ENCODE measurements at regions not wholly inside any gene's neighbourhood (a gene's known extent, or its start where the extent isn't known, plus 50 kb on each side); places are given as distances from the start of the nearest gene placed in this dataset.
"Not testable (repeated sequence)": the region's sequence is repeated elsewhere in the genome, so short reads cannot be mapped to it uniquely, and the experiment has no call there.

DNA sequence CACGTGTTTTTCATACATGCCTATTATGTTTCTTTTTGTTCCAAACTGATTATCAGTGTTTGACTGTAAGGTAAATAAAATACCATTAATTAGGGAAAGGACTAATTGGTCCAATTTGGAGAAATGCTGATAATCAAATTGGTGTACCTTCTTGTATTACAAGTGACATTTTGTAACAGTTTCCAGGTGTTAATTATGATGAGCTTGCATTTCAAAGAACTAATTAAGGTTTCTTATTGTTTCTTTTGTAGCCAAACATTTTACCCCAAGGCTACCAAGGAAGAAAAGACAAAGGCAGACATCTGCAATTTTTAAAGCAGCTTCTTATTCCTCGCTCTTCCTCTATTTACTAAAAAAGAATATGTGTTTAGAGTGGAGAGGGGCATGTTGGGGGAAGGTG is 88.7 kb upstream of the GRIK1 start:
- BruUV-seq (replicated peaks), result no TSS peak
- Histone ChIP-seq H4K20me1 (ENCODE audit: insufficient read depth, low read length) (no peaks in the 10 kb centered on the region), H2AFZ (ENCODE audit: low read length) (no peak overlapping the region), H3K4me1 (ENCODE audit: insufficient read depth, low read length, poor library complexity, severe bottlenecking) (no peaks in the 10 kb centered on the region), H3K27ac (ENCODE audit: low read depth, low read length, poor library complexity, severe bottlenecking) (no peak overlapping the region), H3K9me2 (ENCODE audit: insufficient read depth, low read length) (no peaks in the 10 kb centered on the region), H3K36me3 (ENCODE audit: insufficient read depth, low read length) (no peaks in the 10 kb centered on the region), H3K79me2 (ENCODE audit: insufficient read depth, low read depth, low read length) (no peaks in the 10 kb centered on the region), H3K4me3 (ENCODE audit: low read depth, low read length, poor library complexity, severe bottlenecking) (no peak overlapping the region), H3K4me2 (ENCODE audit: low read length) (no peak overlapping the region), H3K9me3 (ENCODE audit: low read length) (no peaks in the 10 kb centered on the region)
- no peak for DNase-seq (ENCODE audit: low spot score)
- TF ChIP-seq CTCF (conservative IDR thresholded peaks at IDR 0.05; ENCODE audit: low read length), result no peak
- no peak for TF ChIP-seq EZH2phosphoT487 (IDR thresholded peaks at IDR 0.05; ENCODE audit: borderline replicate concordance, low read depth, low read length)
- POLR2A ChIA-PET, result interaction anchor here (0.6 to 1.0 kb wide), 2 partner anchors 13 to 140 kb away, joined by 3 to 6 read pairs; no protein-coding TSS in a partner anchor
- intact Hi-C loops (cut with micrococcal nuclease; ENCODE audit: unreplicated experiment), result no loop called here
- CTCF ChIA-PET (ENCODE audit: unreplicated experiment), result no interaction called here

- no peak for TF ChIP-seq CTCF (conservative IDR thresholded peaks at IDR 0.05; ENCODE audit: low read length)
- no peak for TF ChIP-seq EZH2phosphoT487 (IDR thresholded peaks at IDR 0.05; ENCODE audit: borderline replicate concordance, low read depth, low read length)
- H3K4me3 ChIP-seq (ENCODE audit: low read depth, low read length, poor library complexity, severe bottlenecking), result no peak overlapping the region
- no peaks in the 10 kb centered on the region for H3K9me3 ChIP-seq (ENCODE audit: low read length)
- no peaks in the 10 kb centered on the region for H3K79me2 ChIP-seq (ENCODE audit: insufficient read depth, low read depth, low read length)
- H2AFZ ChIP-seq (ENCODE audit: low read length), result no peak overlapping the region
- DNase-seq (ENCODE audit: low spot score), result no peak
- H3K4me1 ChIP-seq (ENCODE audit: insufficient read depth, low read length, poor library complexity, severe bottlenecking), result no peaks in the 10 kb centered on the region
- H3K36me3 ChIP-seq (ENCODE audit: insufficient read depth, low read length), result no peaks in the 10 kb centered on the region
- no peak overlapping the region for H3K27ac ChIP-seq (ENCODE audit: low read depth, low read length, poor library complexity, severe bottlenecking)
- no TSS peak for BruUV-seq (replicated peaks)
- POLR2A ChIA-PET, result interaction anchor here (1.0 kb wide), 1 partner anchor 12 kb away, joined by 3 read pairs; no protein-coding TSS in a partner anchor
- H4K20me1 ChIP-seq (ENCODE audit: insufficient read depth, low read length), result no peaks in the 10 kb centered on the region
- CTCF ChIA-PET (ENCODE audit: unreplicated experiment), result no interaction called here
- H3K9me2 ChIP-seq (ENCODE audit: insufficient read depth, low read length), result no peaks in the 10 kb centered on the region
- intact Hi-C loops (cut with micrococcal nuclease; ENCODE audit: unreplicated experiment), result no loop called here
- H3K4me2 ChIP-seq (ENCODE audit: low read length), result no peak overlapping the region
These were observed 88.2 kb upstream of the GRIK1 start for GRCh38 chr21:30027986-30028385.

- H3K36me3 ChIP-seq (ENCODE audit: insufficient read depth, low read length); H3K4me3 ChIP-seq (ENCODE audit: low read depth, low read length, poor library complexity, severe bottlenecking); CTCF ChIA-PET (ENCODE audit: unreplicated experiment); H3K27ac ChIP-seq (ENCODE audit: low read depth, low read length, poor library complexity, severe bottlenecking); H3K79me2 ChIP-seq (ENCODE audit: insufficient read depth, low read depth, low read length); H3K4me1 ChIP-seq (ENCODE audit: insufficient read depth, low read length, poor library complexity, severe bottlenecking); H4K20me1 ChIP-seq (ENCODE audit: insufficient read depth, low read length); H2AFZ ChIP-seq (ENCODE audit: low read length); H3K4me2 ChIP-seq (ENCODE audit: low read length); H3K9me2 ChIP-seq (ENCODE audit: insufficient read depth, low read length); H3K9me3 ChIP-seq (ENCODE audit: low read length); DNase-seq (ENCODE audit: low spot score); BruUV-seq (replicated peaks); intact Hi-C loops (cut with micrococcal nuclease; ENCODE audit: unreplicated experiment): not testable (repeated sequence)
- POLR2A ChIA-PET, result interaction anchor here (0.7 kb wide), 1 partner anchor 849 kb away, joined by 3 read pairs; no protein-coding TSS in a partner anchor
These were observed 83.3 kb upstream of the GRIK1 start for GRCh38 chr21:30023056-30023455.
